ENCODE measurements at regions not wholly inside any gene's neighbourhood (a gene's known extent, or its start where the extent isn't known, plus 50 kb on each side); places are given as distances from the start of the nearest gene placed in this dataset.
"Not testable (repeated sequence)": the region's sequence is repeated elsewhere in the genome, so short reads cannot be mapped to it uniquely, and the experiment has no call there.

GRCh38 chrX:91500499-91500898, 65.9 kb downstream of the PABPC5 start:
- H3K9me3 ChIP-seq (ENCODE audit: low read depth, low read length, poor library complexity, severe bottlenecking); H3K27me3 ChIP-seq (replicated peaks; ENCODE audit: insufficient read depth, low read depth, low read length, poor library complexity); H3K36me3 ChIP-seq (ENCODE audit: insufficient read depth, low read length, poor library complexity, severe bottlenecking); H3K4me3 ChIP-seq (ENCODE audit: low read depth, low read length, poor library complexity, severe bottlenecking); intact Hi-C loops (cut with micrococcal nuclease; ENCODE audit: unreplicated experiment); CTCF ChIA-PET; POLR2A ChIA-PET (ENCODE audit: low non-redundant PET); H3K4me1 ChIP-seq (ENCODE audit: insufficient read depth, low read length, poor library complexity, severe bottlenecking); BruUV-seq (replicated peaks); H3K27ac ChIP-seq (ENCODE audit: low read depth, low read length, poor library complexity, severe bottlenecking): not testable (repeated sequence)
- TF ChIP-seq CTCF (conservative IDR thresholded peaks at IDR 0.05; ENCODE audit: low read depth, low read length) = peak; percentile 20; the same call in 1 of the 2 replicates
- peak; percentile 5 for DNase-seq (ENCODE audit: low spot score)

DNA sequence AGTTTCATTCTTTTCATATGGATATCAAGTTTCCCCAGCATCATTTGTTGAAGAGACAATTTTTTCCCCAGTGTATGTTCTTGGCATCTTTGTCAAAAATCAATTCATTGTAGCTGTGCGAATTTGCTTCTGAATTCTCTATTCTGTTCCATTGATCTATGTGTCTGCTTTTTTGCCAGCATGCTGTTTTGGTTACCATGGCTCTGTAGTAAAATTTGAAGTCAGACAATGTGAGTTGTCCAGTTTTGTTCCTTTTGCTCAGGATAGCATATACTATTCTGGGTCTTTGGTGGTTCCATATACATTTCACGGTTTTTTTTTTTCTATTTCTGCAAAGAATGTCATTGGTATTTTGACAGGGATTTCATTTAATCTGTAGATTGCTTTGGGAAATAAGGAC, 95.6 kb downstream of the PABPC5 start:
- DNase-seq (ENCODE audit: low spot score); intact Hi-C loops (cut with micrococcal nuclease; ENCODE audit: unreplicated experiment); POLR2A ChIA-PET (ENCODE audit: low non-redundant PET); H3K27me3 ChIP-seq (replicated peaks; ENCODE audit: insufficient read depth, low read depth, low read length, poor library complexity); H3K36me3 ChIP-seq (ENCODE audit: insufficient read depth, low read length, poor library complexity, severe bottlenecking); H3K4me1 ChIP-seq (ENCODE audit: insufficient read depth, low read length, poor library complexity, severe bottlenecking); H3K27ac ChIP-seq (ENCODE audit: low read depth, low read length, poor library complexity, severe bottlenecking); H3K9me3 ChIP-seq (ENCODE audit: low read depth, low read length, poor library complexity, severe bottlenecking); CTCF ChIA-PET; H3K4me3 ChIP-seq (ENCODE audit: low read depth, low read length, poor library complexity, severe bottlenecking); BruUV-seq (replicated peaks): not testable (repeated sequence)

DNA sequence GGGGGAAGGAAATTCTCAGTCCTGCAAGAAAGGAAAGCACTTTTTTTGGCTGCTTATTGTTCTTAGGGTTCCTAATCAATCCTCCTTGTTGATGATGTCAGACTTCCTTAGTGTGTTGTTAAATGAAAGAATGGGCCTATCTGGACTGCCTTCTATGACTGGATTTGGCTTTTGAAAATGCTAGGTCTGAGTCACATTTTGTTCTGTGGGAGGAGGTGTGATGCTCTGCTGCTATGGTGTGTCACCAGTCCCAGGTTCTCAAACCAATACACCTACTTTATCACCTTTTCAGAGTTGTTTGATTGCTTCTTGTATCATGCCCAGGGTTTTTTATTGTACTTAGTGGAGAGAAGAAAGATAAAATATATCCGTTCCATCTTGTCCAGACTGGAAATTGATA, 128.5 kb downstream of the PABPC5 start:
- H3K9me3 ChIP-seq (ENCODE audit: low read depth, low read length, poor library complexity, severe bottlenecking); H3K4me3 ChIP-seq (ENCODE audit: low read depth, low read length, poor library complexity, severe bottlenecking); H3K27me3 ChIP-seq (replicated peaks; ENCODE audit: insufficient read depth, low read depth, low read length, poor library complexity); DNase-seq (ENCODE audit: low spot score); POLR2A ChIA-PET (ENCODE audit: low non-redundant PET); CTCF ChIA-PET; H3K36me3 ChIP-seq (ENCODE audit: insufficient read depth, low read length, poor library complexity, severe bottlenecking); intact Hi-C loops (cut with micrococcal nuclease; ENCODE audit: unreplicated experiment); BruUV-seq (replicated peaks); H3K27ac ChIP-seq (ENCODE audit: low read depth, low read length, poor library complexity, severe bottlenecking); H3K4me1 ChIP-seq (ENCODE audit: insufficient read depth, low read length, poor library complexity, severe bottlenecking): not testable (repeated sequence)

Data from A673 (cell line).